ENCODE measurements at regions not wholly inside any gene's neighbourhood (a gene's known extent, or its start where the extent isn't known, plus 50 kb on each side); places are given as distances from the start of the nearest gene placed in this dataset.
"Not testable (repeated sequence)": the region's sequence is repeated elsewhere in the genome, so short reads cannot be mapped to it uniquely, and the experiment has no call there.

GRCh38 chr1:65062339-65062738, 85.7 kb upstream of the AK4 start:
- DNase-seq (ENCODE audit: low read depth) = no peak

DNA sequence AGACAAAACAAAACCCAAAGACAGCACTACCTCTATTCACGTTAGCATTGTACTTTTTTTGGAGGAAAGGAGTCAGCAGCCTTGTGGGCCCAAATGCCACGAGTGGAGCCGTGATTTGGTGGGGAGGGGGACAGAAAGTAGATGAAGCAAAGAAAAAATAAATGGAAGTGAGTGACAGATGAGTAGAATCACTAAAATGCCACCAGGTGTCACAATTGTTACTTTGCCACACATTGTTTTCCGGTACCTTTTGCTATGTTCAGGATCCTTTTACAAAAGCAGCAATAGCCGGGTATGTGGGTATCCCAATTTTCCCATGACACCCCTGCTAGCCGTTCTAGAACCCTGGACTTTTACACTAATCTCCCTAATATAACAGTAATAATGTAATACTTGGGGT, 85.0 kb upstream of the AK4 start:
- DNase-seq (ENCODE audit: low read depth) = no peak

GRCh38 chr1:65064981-65065380, 83.0 kb upstream of the AK4 start:
- DNase-seq (ENCODE audit: low read depth) = no peak

GRCh38 chr1:65065524-65066418, 82.2 kb upstream of the AK4 start:
- no peak for DNase-seq (ENCODE audit: low read depth)

DNA sequence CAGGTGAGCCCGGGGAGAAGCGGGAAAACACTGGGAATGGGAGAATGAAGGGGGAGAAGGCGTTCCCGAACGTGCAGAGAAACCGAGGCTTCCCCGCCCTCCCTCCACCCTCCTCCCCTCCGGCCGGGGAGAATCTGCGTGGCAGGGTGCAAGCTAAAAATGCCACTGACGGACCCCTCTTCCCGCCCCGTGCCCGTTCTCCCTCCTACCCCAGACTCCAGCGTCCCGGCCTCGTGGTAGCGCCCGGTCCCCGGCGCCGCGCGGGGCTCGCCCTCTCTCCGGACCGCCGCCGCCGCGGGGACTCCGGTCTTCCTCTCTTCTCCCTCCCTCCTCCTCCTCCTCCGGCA, 81.6 kb upstream of the AK4 start:
- DNase-seq (ENCODE audit: low read depth) = no peak

DNA sequence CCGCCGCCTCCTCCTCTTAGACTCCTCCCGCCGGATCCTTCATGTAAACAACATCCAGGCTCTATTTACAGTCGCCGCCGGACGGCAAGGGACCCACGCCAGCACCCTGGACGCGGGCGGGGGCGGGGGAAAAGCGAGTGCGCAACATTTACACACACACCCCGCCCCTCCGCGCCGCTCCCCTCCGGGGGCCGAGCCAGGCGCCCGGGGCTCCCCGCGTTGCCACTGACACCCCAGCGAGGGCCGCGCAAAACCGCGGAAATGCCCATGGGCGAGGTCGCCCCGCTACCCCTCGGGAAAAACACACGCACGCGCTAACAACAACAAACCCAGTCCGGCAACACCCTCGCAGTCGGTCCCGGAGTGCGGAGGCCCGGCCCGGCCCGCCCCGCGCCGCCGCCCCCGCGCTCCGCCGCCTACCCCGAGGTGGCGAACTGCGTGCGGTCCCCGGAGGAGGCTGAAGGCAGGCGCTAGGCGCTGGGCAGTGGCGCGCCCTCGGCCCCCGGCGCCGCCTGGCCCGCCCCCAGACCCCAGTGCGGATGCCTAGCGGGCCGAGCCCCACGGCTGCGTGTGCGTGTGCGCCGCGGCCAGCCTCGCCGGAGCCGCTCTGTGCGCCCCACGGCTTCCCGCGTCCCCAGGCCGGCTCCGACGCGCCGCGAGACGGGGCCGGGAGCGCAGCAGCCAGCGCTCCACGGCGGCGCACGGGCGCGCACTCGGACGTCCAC, 81.1 kb upstream of the AK4 start:
- DNase-seq (ENCODE audit: low read depth) = peak; percentile 57

DNA sequence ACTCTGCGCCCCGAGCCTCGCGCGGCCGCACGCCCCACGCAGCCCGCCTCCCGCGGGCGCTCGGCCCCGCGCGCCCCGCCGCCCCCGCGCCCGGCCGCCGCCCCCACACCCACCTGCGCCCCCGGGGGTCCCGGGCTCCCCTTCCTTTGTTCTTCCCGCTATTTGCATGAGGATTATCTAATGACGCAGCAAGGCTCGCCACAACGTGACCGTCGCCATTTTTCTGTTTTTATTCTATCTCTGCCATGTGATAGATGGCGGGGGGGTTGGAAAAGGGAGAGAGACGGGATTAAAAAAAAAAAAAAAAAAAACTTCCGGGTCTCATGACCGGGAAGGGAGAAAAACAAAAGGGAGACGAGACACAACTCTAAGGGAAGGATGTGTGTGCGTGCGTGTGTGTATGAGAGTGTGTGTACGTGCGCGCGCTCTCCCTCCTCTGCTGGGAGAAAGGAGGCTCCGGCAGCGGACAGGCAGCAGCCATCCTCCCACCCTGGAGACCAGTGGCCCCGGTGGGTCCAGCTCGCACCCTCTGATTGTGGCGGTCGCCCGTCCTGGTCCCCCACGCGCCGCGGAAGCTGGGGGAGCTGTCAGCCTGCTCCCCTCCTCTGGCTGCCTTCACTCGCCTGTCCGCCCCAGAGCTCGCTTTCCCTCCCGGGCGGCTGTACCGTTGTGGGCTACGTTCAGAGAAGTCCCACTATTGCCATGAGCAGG, 80.4 kb upstream of the AK4 start:
- DNase-seq (ENCODE audit: low read depth) = peak; percentile 66

- no peak for DNase-seq (ENCODE audit: low read depth)
Observed at GRCh38 chr1:65068202-65069010, 79.6 kb upstream of the AK4 start.

DNA sequence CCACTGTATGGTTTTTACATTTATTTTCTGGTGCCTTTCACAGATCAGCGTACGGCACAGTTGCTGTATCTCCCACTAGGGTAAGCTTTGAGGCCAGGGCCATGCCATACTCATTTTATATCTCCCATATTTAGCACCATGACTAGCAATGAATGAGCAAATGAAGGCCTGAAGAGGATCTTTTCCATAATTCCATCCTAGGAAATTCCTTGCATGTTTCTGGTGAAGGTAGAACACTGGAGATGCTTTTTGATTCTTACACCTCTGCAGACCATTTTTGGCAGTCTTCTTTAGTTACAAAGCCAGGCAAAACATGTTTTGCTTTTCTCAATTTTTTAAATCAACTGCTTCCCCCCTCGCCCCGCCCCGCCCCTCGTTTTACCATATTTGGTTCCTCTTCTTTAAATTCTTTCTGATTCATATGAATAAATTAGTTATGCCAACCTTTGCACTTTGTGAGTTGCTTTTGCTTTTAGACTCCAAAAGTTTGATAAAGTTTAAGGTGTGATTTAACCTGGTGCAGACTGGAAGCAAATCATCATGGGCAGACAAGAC, 78.9 kb upstream of the AK4 start:
- no peak for DNase-seq (ENCODE audit: low read depth)

- no peak for DNase-seq (ENCODE audit: low read depth)
Observed at GRCh38 chr1:65072845-65073244, 75.2 kb upstream of the AK4 start.

DNA sequence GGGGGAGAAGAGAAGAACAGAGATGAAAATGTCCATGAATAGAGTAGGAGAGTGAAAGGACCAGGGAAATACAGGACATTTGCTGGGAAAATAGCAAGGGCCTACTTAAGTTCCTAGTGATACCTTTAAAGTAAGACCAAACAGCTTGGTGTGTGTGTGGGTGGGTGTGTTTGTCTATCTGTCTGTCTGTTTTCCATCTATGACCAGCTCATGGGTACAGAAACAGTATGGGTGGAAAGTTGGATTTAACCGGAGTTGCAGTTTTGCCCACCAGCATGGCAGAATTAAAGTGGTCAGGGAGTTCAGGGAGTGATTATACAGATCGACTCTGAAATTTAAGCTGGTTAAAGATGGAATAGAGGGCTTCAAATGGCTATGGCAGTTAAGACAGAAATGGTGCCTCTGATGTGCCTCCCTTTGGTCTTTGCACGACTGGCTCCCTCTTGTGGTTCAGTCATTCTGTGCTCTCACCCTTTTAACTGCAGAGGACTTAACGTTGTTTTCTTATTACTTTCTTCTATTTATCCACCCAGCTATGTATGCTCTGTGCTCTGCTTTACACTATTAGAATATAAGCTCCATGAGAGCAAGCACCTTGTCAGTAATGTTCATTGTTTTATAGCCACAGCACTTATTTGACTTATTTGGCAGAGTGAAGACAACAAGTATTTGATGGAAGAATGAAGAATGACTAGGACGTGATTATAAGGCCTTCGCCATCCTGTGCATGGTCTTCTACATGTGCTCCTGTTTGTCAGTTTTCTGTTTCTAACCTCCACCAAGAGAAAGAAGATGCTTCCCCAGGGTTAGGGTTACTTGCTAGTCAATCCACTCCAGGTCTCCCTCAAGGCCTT, 72.7 kb upstream of the AK4 start:
- DNase-seq (ENCODE audit: low read depth) = no peak

DNA sequence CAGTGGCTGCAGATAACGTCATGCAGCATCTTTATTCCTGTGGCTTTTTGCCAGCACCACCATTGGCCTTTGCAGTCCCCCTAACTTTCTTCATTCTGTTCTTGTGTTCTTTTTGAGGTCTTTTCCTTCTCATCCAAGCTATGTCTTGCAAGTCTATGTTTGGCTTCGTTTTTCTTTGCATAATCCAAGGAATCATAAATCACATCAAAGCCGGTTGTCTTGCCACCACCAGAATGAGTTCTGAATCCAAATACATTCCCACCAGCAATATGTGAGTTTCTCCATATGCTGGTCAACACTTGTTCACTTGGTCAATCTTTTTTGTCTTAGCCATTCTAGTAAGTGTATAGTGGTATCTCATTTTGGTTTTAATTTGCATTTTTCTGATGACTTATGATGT, 70.6 kb upstream of the AK4 start:
- no peak for DNase-seq (ENCODE audit: low read depth)

- no peak for DNase-seq (ENCODE audit: low read depth)
Observed at GRCh38 chr1:65079941-65080340, 68.1 kb upstream of the AK4 start.

DNA sequence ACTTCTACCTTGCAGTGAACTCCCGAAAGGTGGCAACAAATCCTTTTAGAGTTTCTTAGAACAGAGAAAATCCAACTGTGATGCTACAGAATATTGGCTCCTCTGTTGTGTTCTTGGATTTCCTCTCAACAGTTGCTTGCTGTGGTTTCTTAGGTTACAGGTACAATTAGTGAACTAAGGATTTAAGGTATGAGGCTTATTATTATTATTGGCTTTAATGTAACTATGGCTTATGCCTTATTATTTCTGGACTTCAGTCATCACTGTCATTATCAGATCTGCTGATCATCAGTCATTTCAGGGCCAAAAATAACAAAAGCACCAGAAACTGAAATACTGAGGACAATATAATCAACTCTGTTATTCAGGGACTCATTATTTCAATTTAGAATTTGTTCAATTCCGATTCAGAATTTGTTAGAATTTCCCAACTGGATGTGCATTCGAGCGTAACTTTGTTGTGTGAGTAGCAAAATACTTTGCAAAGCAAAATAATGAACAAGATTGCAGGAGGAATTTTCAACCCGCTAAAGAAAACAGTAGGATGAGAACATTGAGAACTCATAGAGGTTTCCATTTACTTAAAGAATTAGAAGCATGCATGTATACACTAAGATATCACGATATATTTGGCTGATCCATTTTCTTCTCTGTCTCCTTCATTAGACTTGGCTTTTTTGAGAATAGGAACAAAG, 65.5 kb upstream of the AK4 start:
- DNase-seq (ENCODE audit: low read depth) = no peak

GRCh38 chr1:65083263-65083896, 64.6 kb upstream of the AK4 start:
- no peak for DNase-seq (ENCODE audit: low read depth)

GRCh38 chr1:65084066-65084465, 63.9 kb upstream of the AK4 start:
- DNase-seq (ENCODE audit: low read depth) = no peak

DNA sequence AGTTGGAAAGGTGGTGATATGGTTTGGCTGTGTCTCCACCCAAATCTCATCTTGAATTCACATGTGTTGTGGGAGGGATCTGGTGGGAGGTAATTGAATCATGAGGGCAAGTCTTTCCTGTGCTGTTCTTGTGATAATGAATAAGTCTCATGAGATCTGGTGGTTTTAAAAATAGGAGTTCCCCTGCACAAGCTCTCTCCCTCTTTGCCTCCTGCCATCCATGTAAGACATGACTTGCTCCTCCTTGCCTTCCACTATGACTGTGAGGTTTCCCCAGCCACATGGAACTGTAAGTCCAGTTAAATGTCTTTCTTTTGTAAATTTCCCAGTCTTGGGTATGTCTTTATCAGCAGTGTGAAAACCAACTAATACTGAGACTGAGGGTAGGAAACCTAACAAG, 60.5 kb upstream of the AK4 start:
- not testable (repeated sequence) for DNase-seq (ENCODE audit: low read depth)

GRCh38 chr1:65090406-65090805, 57.6 kb upstream of the AK4 start:
- DNase-seq (ENCODE audit: low read depth) = no peak

GRCh38 chr1:65092691-65093090, 55.3 kb upstream of the AK4 start:
- DNase-seq (ENCODE audit: low read depth) = no peak

DNA sequence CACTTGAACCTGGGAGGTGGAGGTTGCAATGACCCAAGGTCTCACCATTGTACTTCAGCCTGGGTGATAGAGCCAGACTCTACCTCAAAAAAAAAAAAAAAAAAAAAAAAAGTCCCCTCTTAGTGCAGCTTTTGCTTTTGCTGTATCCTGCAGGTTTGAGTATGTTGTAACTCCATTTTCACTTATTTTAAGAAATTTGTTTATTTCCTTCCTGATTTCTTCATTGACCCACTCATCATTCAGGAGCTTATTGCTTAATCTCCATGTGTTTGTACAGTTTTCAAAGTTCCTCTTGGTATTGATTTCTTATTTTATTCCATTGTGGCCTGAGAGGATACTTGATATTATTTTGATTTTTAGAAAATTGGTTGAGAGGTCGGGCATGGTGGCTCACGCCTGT, 50.9 kb upstream of the AK4 start:
- no peak for DNase-seq (ENCODE audit: low read depth)
